ENCODE measurements at regions not wholly inside any gene's neighbourhood (a gene's known extent, or its start where the extent isn't known, plus 50 kb on each side); places are given as distances from the start of the nearest gene placed in this dataset.

DNA sequence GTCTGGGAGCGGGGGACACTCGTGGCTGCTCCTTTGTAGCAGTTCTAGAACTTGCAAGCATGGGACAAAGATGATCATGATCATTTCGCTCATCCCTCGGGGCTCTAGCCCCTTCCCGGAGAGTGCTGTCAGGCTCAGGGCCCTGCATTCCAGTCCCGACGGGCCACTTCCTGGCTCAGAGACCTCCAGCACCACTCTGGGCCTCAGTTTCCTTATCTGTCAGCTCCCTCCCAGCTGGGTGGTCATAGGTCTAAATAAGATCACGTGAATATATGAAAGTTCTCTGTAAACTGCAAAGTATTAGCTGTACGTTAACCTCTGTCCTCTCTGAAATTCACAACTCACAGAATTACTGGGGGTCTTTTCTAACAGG is 52.8 kb upstream of the SLC6A11 start:
- Mint-ChIP-seq H3K9me3 (ENCODE audit: unreplicated experiment) (no peaks in the 10 kb centered on the region), H3K27me3 (ENCODE audit: unreplicated experiment) (peaks cover 40% of the 10 kb centered on the region), H3K4me3 (ENCODE audit: unreplicated experiment) (no peak overlapping the region), H3K4me1 (ENCODE audit: unreplicated experiment) (no peaks in the 10 kb centered on the region), H3K36me3 (ENCODE audit: unreplicated experiment) (no peaks in the 10 kb centered on the region), H3K27ac (ENCODE audit: unreplicated experiment) (no peak overlapping the region)
- TF ChIP-seq, protein P1, sequence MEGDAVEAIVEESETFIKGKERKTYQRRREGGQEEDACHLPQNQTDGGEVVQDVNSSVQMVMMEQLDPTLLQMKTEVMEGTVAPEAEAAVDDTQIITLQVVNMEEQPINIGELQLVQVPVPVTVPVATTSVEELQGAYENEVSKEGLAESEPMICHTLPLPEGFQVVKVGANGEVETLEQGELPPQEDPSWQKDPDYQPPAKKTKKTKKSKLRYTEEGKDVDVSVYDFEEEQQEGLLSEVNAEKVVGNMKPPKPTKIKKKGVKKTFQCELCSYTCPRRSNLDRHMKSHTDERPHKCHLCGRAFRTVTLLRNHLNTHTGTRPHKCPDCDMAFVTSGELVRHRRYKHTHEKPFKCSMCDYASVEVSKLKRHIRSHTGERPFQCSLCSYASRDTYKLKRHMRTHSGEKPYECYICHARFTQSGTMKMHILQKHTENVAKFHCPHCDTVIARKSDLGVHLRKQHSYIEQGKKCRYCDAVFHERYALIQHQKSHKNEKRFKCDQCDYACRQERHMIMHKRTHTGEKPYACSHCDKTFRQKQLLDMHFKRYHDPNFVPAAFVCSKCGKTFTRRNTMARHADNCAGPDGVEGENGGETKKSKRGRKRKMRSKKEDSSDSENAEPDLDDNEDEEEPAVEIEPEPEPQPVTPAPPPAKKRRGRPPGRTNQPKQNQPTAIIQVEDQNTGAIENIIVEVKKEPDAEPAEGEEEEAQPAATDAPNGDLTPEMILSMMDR (IDR thresholded peaks at IDR 0.05): no peak
- peak; percentile 54 for DNase-seq (ENCODE audit: extremely low spot score, unreplicated experiment)

DNA sequence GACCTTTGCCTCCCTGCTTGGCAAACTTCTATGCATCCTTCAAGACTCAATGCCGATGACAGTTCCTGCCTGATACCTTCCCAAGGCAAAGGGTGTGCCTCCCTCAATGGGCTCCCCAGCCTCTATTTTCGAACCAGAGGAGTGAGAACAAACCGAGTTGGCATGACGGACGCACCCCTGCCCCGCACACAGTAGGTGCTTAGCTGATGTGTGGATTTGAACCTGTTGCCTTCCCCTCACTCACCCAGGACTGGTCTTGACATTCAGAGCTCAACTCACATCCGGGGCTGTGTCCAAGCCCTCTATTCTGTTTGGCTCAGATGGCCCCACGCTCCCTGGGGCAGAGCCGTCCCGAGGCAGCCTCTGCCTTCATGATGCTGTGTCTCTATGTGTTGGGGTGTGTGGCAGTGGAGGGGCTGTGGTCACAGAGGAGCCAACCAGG is 52.2 kb upstream of the SLC6A11 start:
- no peak overlapping the region for H3K4me3 Mint-ChIP-seq (ENCODE audit: unreplicated experiment)
- DNase-seq (ENCODE audit: extremely low spot score, unreplicated experiment): peak; percentile 75
- H3K36me3 Mint-ChIP-seq (ENCODE audit: unreplicated experiment): no peaks in the 10 kb centered on the region
- H3K27me3 Mint-ChIP-seq (ENCODE audit: unreplicated experiment): peaks cover 38% of the 10 kb centered on the region
- no peaks in the 10 kb centered on the region for H3K9me3 Mint-ChIP-seq (ENCODE audit: unreplicated experiment)
- H3K27ac Mint-ChIP-seq (ENCODE audit: unreplicated experiment): no peak overlapping the region
- TF ChIP-seq, protein P1 (IDR thresholded peaks at IDR 0.05): no peak
- H3K4me1 Mint-ChIP-seq (ENCODE audit: unreplicated experiment): no peaks in the 10 kb centered on the region

DNA sequence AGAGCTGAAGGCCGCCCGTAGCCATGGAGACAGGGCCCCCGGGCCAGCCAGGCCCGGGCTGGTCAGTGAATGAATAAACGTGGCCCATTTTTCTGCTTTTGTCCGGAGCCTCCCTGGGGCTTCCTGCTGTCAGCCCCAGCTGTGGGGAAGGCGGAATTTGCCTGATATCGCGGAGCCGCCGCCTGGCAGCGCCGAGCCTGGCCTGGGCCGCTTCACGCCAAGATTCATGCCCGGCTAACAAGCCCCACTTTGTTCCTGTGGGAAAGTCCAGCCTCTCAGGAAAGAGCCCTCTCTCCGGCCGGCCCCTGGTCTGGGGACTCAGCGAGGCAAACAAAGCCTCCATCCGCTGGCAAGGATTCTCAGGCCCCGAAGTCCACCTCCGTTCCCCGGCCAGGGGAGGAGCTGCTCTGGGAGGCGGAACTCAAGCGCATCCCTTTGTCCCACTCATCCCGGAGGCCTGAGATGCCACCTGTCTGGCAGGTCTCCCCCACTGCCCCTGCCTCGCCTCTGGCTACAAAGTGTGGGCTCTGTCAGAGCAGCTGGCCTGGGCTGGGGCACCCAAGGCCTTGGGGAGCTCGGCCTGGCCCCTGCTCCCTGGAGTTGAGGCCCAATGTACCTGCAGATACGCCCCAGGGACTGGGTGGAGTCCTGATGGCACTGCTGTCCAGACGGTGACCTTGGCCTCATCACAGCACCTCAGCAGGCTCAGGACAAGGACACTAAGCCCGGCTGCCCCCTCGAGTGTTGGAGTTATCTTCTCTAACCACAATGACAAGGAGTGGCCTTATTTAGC is 51.6 kb upstream of the SLC6A11 start:
- Mint-ChIP-seq H3K36me3 (ENCODE audit: unreplicated experiment) (no peaks in the 10 kb centered on the region), H3K27ac (ENCODE audit: unreplicated experiment) (no peak overlapping the region), H3K27me3 (ENCODE audit: unreplicated experiment) (peaks cover 36% of the 10 kb centered on the region), H3K4me1 (ENCODE audit: unreplicated experiment) (no peaks in the 10 kb centered on the region), H3K9me3 (ENCODE audit: unreplicated experiment) (no peaks in the 10 kb centered on the region), H3K4me3 (ENCODE audit: unreplicated experiment) (no peak overlapping the region)
- TF ChIP-seq, protein P1 (IDR thresholded peaks at IDR 0.05): no peak
- DNase-seq (ENCODE audit: extremely low spot score, unreplicated experiment): peak; percentile 82

DNA sequence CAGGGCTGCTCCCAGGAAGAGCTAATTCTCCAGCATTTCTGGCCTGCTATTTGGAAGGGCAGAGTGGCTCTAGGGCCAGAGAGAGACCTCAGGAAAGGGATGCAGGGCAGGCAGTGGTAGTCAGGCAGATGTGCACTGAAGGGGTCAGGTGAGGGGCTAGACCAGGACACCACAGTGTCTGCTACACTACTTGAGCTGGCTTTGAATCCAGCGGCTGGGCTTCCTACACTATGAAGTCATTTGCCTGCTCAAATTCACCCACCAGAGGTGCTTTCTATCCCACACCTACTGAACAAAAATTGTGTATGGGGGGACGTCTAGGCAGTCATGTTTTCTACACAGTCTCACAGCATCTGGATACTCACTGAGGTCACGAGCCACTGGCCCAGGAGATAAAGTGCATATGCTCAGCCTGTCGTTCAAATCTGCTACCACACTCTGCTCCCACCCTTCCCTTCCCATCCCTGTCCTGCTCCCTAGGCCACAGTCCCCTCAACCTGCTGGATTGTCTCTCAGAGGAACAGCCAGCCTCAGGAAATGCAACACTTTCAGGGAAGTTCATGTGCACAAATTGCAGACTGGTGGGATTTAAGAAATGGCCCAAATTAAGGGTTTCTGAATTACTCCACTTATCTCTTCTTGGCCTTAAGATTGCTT is 49.9 kb upstream of the SLC6A11 start:
- Mint-ChIP-seq H3K27me3 (ENCODE audit: unreplicated experiment) (peaks cover 36% of the 10 kb centered on the region), H3K27ac (ENCODE audit: unreplicated experiment) (no peak overlapping the region), H3K4me3 (ENCODE audit: unreplicated experiment) (no peak overlapping the region), H3K36me3 (ENCODE audit: unreplicated experiment) (no peaks in the 10 kb centered on the region), H3K4me1 (ENCODE audit: unreplicated experiment) (no peaks in the 10 kb centered on the region), H3K9me3 (ENCODE audit: unreplicated experiment) (no peaks in the 10 kb centered on the region)
- peak; percentile 57 for DNase-seq (ENCODE audit: extremely low spot score, unreplicated experiment)
- TF ChIP-seq, protein P1 (IDR thresholded peaks at IDR 0.05): no peak

Measured in osteocyte (in vitro differentiated cells).